ENCODE measurements at regions not wholly inside any gene's neighbourhood (a gene's known extent, or its start where the extent isn't known, plus 50 kb on each side); places are given as distances from the start of the nearest gene placed in this dataset.

GRCh38 chr2:134110532-134110931, 143.3 kb upstream of the MGAT5 start:
- no peaks in the 10 kb centered on the region for H3K27me3 ChIP-seq (ENCODE audit: insufficient read depth, low read length)
- H3K4me3 ChIP-seq (ENCODE audit: low read length), result no peak overlapping the region
- peaks cover 8% of the 10 kb centered on the region for H3K9me3 ChIP-seq (ENCODE audit: insufficient read depth, low read depth, low read length)
- H3K36me3 ChIP-seq (ENCODE audit: insufficient read depth, low read depth, low read length), result no peaks in the 10 kb centered on the region
- H3K9ac ChIP-seq (ENCODE audit: low read depth, low read length), result no peak overlapping the region
- H3K4me1 ChIP-seq (ENCODE audit: insufficient read depth, low read length), result peaks cover 5% of the 10 kb centered on the region; the same call in 1 of the 2 replicates
- H3K27ac ChIP-seq (ENCODE audit: low read length), result no peak overlapping the region

GRCh38 chr2:134117676-134118075, 136.2 kb upstream of the MGAT5 start:
- Histone ChIP-seq H3K9me3 (ENCODE audit: insufficient read depth, low read depth, low read length) (no peaks in the 10 kb centered on the region), H3K36me3 (ENCODE audit: insufficient read depth, low read depth, low read length) (no peaks in the 10 kb centered on the region), H3K27ac (ENCODE audit: low read length) (no peak overlapping the region), H3K9ac (ENCODE audit: low read depth, low read length) (no peak overlapping the region), H3K4me1 (ENCODE audit: insufficient read depth, low read length) (peaks cover 11% of the 10 kb centered on the region; the same call in 1 of the 2 replicates), H3K4me3 (ENCODE audit: low read length) (no peak overlapping the region), H3K27me3 (ENCODE audit: insufficient read depth, low read length) (peaks cover 13% of the 10 kb centered on the region)

GRCh38 chr2:134118279-134119116, 135.4 kb upstream of the MGAT5 start:
- H3K9ac ChIP-seq (ENCODE audit: low read depth, low read length), result no peak overlapping the region
- no peaks in the 10 kb centered on the region for H3K36me3 ChIP-seq (ENCODE audit: insufficient read depth, low read depth, low read length)
- H3K9me3 ChIP-seq (ENCODE audit: insufficient read depth, low read depth, low read length), result no peaks in the 10 kb centered on the region
- peaks cover 14% of the 10 kb centered on the region; the same call in 1 of the 2 replicates for H3K4me1 ChIP-seq (ENCODE audit: insufficient read depth, low read length)
- peaks cover 13% of the 10 kb centered on the region for H3K27me3 ChIP-seq (ENCODE audit: insufficient read depth, low read length)
- no peak overlapping the region for H3K27ac ChIP-seq (ENCODE audit: low read length)
- H3K4me3 ChIP-seq (ENCODE audit: low read length), result no peak overlapping the region

GRCh38 chr2:134119117-134119712, 134.7 kb upstream of the MGAT5 start:
- Histone ChIP-seq H3K36me3 (ENCODE audit: insufficient read depth, low read depth, low read length) (no peaks in the 10 kb centered on the region), H3K27me3 (ENCODE audit: insufficient read depth, low read length) (peaks cover 13% of the 10 kb centered on the region), H3K4me1 (ENCODE audit: insufficient read depth, low read length) (peaks cover 15% of the 10 kb centered on the region; the same call in 1 of the 2 replicates), H3K9me3 (ENCODE audit: insufficient read depth, low read depth, low read length) (no peaks in the 10 kb centered on the region), H3K27ac (ENCODE audit: low read length) (no peak overlapping the region), H3K9ac (ENCODE audit: low read depth, low read length) (no peak overlapping the region; the same call in 1 of the 2 replicates), H3K4me3 (ENCODE audit: low read length) (peak overlapping the region; percentile 63)

- Histone ChIP-seq H3K27me3 (ENCODE audit: insufficient read depth, low read length) (peaks cover 13% of the 10 kb centered on the region), H3K9me3 (ENCODE audit: insufficient read depth, low read depth, low read length) (no peaks in the 10 kb centered on the region), H3K4me1 (ENCODE audit: insufficient read depth, low read length) (peaks cover 20% of the 10 kb centered on the region), H3K9ac (ENCODE audit: low read depth, low read length) (peak overlapping the region; percentile 58; the same call in 1 of the 2 replicates), H3K4me3 (ENCODE audit: low read length) (peak overlapping the region; percentile 63), H3K27ac (ENCODE audit: low read length) (no peak overlapping the region), H3K36me3 (ENCODE audit: insufficient read depth, low read depth, low read length) (no peaks in the 10 kb centered on the region)
These were observed 134.0 kb upstream of the MGAT5 start for GRCh38 chr2:134119713-134120405.

GRCh38 chr2:134120406-134120732, 133.5 kb upstream of the MGAT5 start:
- Histone ChIP-seq H3K27ac (ENCODE audit: low read length) (no peak overlapping the region), H3K9ac (ENCODE audit: low read depth, low read length) (peak overlapping the region; percentile 58; the same call in 1 of the 2 replicates), H3K4me1 (ENCODE audit: insufficient read depth, low read length) (peaks cover 20% of the 10 kb centered on the region), H3K27me3 (ENCODE audit: insufficient read depth, low read length) (peaks cover 13% of the 10 kb centered on the region), H3K36me3 (ENCODE audit: insufficient read depth, low read depth, low read length) (no peaks in the 10 kb centered on the region), H3K4me3 (ENCODE audit: low read length) (peak overlapping the region; percentile 63), H3K9me3 (ENCODE audit: insufficient read depth, low read depth, low read length) (no peaks in the 10 kb centered on the region)

- no peak overlapping the region for H3K27ac ChIP-seq (ENCODE audit: low read length)
- peaks cover 20% of the 10 kb centered on the region for H3K4me1 ChIP-seq (ENCODE audit: insufficient read depth, low read length)
- peak overlapping the region; percentile 63 for H3K4me3 ChIP-seq (ENCODE audit: low read length)
- peak overlapping the region; percentile 58; the same call in 1 of the 2 replicates for H3K9ac ChIP-seq (ENCODE audit: low read depth, low read length)
- H3K9me3 ChIP-seq (ENCODE audit: insufficient read depth, low read depth, low read length), result no peaks in the 10 kb centered on the region
- no peaks in the 10 kb centered on the region for H3K36me3 ChIP-seq (ENCODE audit: insufficient read depth, low read depth, low read length)
- peaks cover 13% of the 10 kb centered on the region for H3K27me3 ChIP-seq (ENCODE audit: insufficient read depth, low read length)
These were observed 132.9 kb upstream of the MGAT5 start for GRCh38 chr2:134120733-134121630.

GRCh38 chr2:134122610-134123009, 131.3 kb upstream of the MGAT5 start:
- Histone ChIP-seq H3K9me3 (ENCODE audit: insufficient read depth, low read depth, low read length) (no peaks in the 10 kb centered on the region), H3K4me1 (ENCODE audit: insufficient read depth, low read length) (peaks cover 20% of the 10 kb centered on the region), H3K27me3 (ENCODE audit: insufficient read depth, low read length) (peaks cover 13% of the 10 kb centered on the region), H3K27ac (ENCODE audit: low read length) (no peak overlapping the region), H3K4me3 (ENCODE audit: low read length) (peak overlapping the region; percentile 37; the same call in 1 of the 2 replicates), H3K36me3 (ENCODE audit: insufficient read depth, low read depth, low read length) (no peaks in the 10 kb centered on the region), H3K9ac (ENCODE audit: low read depth, low read length) (no peak overlapping the region)

- Histone ChIP-seq H3K27ac (ENCODE audit: low read length) (no peak overlapping the region), H3K9me3 (ENCODE audit: insufficient read depth, low read depth, low read length) (no peaks in the 10 kb centered on the region), H3K36me3 (ENCODE audit: insufficient read depth, low read depth, low read length) (no peaks in the 10 kb centered on the region), H3K9ac (ENCODE audit: low read depth, low read length) (no peak overlapping the region), H3K27me3 (ENCODE audit: insufficient read depth, low read length) (peaks cover 13% of the 10 kb centered on the region), H3K4me3 (ENCODE audit: low read length) (no peak overlapping the region), H3K4me1 (ENCODE audit: insufficient read depth, low read length) (peaks cover 20% of the 10 kb centered on the region)
These were observed 130.5 kb upstream of the MGAT5 start for GRCh38 chr2:134123332-134123731.

- no peaks in the 10 kb centered on the region for H3K36me3 ChIP-seq (ENCODE audit: insufficient read depth, low read depth, low read length)
These were observed 129.7 kb upstream of the MGAT5 start for GRCh38 chr2:134124047-134124753.

More at GRCh38 chr2:134124047-134124753, 129.7 kb upstream of the MGAT5 start:
- no peak overlapping the region for H3K27ac ChIP-seq (ENCODE audit: low read length)
- no peak overlapping the region for H3K9ac ChIP-seq (ENCODE audit: low read depth, low read length)
- H3K4me1 ChIP-seq (ENCODE audit: insufficient read depth, low read length), result peaks cover 17% of the 10 kb centered on the region
- no peak overlapping the region for H3K4me3 ChIP-seq (ENCODE audit: low read length)
- H3K27me3 ChIP-seq (ENCODE audit: insufficient read depth, low read length), result peaks cover 5% of the 10 kb centered on the region
- no peaks in the 10 kb centered on the region; the same call in 1 of the 2 replicates for H3K9me3 ChIP-seq (ENCODE audit: insufficient read depth, low read depth, low read length)
